PC-3 (cell line): ENCODE measurements at regions not wholly inside any gene's neighbourhood (a gene's known extent, or its start where the extent isn't known, plus 50 kb on each side); places are given as distances from the start of the nearest gene placed in this dataset.
A peak's percentile ranks its signal among the peaks of the same experiment; 100 is the strongest.

Experiments used
- CTCF ChIP-seq: fragments of 300-600 bp; sonication (generic); conservative IDR thresholded peaks from 2 replicates; pipeline ENCODE4 v1.5.1; 2017; ENCODE audit warnings: antibody characterized with exemption, low read depth, mild to moderate bottlenecking, low read length
- EZH2 ChIP-seq: fragments of 300-600 bp; sonication (generic); IDR thresholded peaks from one replicate; pipeline ENCODE4 v1.6.1; 2017; ENCODE audit warnings: antibody characterized with exemption, mild to moderate bottlenecking, low read length; ENCODE audit not compliant: unreplicated experiment
- EZH2phosphoT487 ChIP-seq: fragments of 300-600 bp; sonication (generic); IDR thresholded peaks from 2 replicates; pipeline ENCODE4 v1.6.1; 2018; ENCODE audit warnings: mild to moderate bottlenecking, antibody characterized with exemption, low read length, borderline replicate concordance

GRCh38 chr10:34001087-34001580 is 666.7 kb upstream of the NRP1 start:
- TF ChIP-seq CTCF (peak; percentile 18; the same call in 1 of the 2 replicates), EZH2phosphoT487 (no peak), EZH2 (no peak)
